ENCODE measurements at regions not wholly inside any gene's neighbourhood (a gene's known extent, or its start where the extent isn't known, plus 50 kb on each side); places are given as distances from the start of the nearest gene placed in this dataset.

GRCh38 chr15:70465812-70466211 lies 297.5 kb downstream of the UACA start:
- TF ChIP-seq CTCF (conservative IDR thresholded peaks at IDR 0.05; ENCODE audit: low read depth, low read length): no peak
- no peak for TF ChIP-seq EZH2 (IDR thresholded peaks at IDR 0.05; ENCODE audit: borderline replicate concordance, low read depth, low read length, poor library complexity, severe bottlenecking)

All from A673 (cell line).